ENCODE measurements at regions not wholly inside any gene's neighbourhood (a gene's known extent, or its start where the extent isn't known, plus 50 kb on each side); places are given as distances from the start of the nearest gene placed in this dataset.
"Not testable (repeated sequence)": the region's sequence is repeated elsewhere in the genome, so short reads cannot be mapped to it uniquely, and the experiment has no call there.

- H3K27ac Mint-ChIP-seq; H3K9me3 Mint-ChIP-seq; POLR2A ChIA-PET; H3K4me3 Mint-ChIP-seq; ATAC-seq (ENCODE audit: low read depth); H3K4me1 Mint-ChIP-seq; H3K27me3 Mint-ChIP-seq; DNase-seq: not testable (repeated sequence)
- peaks cover 30% of the 10 kb centered on the region for H3K36me3 Mint-ChIP-seq
Measured at GRCh38 chr5:94049307-94049922, 308.0 kb upstream of the POU5F2 start.

DNA sequence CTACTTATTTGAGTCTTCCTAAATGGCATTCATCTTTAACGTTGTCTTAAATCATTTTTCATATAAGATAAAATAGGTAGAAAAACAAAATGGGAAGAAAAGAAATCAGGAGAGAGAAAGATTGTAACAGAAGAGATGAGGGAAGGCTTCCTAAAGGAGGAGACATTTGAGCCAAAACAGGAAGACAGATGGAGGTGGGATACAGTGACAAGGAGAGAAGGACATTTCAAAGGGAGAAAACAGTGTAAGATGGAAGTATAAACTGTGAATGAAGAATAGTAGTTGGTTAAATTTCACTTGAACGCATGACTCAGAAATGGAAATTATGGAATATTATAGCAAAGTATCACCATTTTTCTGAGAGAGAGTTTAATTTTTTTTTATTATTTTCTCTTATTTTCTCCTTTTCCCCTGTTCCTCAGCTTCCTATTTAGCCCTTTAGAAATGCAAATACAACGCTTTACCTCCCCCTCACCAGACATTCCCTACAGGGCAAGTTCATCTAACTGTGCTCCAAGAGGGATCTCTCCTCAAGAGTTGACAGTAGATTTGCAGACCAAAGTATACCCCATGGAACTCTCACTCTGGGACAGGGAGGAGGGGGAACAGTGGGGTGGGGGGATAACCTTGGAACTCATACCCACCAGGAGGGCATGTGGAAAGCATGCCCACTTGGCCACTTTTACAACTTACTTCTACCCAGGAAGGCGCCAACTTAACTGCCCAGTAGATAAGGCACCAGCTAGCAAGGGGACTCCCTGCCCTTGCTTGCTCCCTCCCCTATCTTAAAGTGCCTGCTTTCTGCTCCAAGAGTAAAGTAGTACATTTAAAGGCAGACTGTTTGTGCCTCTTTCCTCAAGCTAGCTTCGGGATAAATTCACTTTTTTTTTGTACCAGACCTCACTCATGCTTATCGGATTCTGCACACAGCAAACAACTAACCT, 304.7 kb upstream of the POU5F2 start:
- peaks cover 33% of the 10 kb centered on the region for H3K36me3 Mint-ChIP-seq
- no peak for ATAC-seq (ENCODE audit: low read depth)
- peaks cover 4% of the 10 kb centered on the region for H3K9me3 Mint-ChIP-seq
- H3K27ac Mint-ChIP-seq, result no peak overlapping the region
- H3K4me1 Mint-ChIP-seq, result no peaks in the 10 kb centered on the region
- no peaks in the 10 kb centered on the region for H3K27me3 Mint-ChIP-seq
- POLR2A ChIA-PET, result no interaction called here
- no peak for DNase-seq
- no peak overlapping the region for H3K4me3 Mint-ChIP-seq

DNA sequence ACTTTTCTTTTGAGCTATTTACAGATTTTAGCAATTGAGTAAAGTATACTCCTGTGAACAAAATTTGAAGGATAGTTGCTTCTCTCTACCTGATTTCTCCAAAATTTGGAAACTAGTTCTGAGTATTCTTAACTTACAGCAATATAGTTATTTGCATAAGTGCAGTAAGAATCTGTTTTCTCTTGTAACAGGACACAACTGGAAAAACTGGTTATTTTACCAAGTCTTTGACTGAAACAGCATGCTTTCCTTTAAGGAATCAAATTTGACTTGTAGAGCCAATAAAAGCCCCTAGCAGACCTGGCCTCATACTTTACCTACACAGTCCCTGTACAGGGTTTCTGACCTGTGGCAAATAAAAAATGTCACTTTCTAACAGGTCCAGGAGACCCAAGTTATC, 301.9 kb upstream of the POU5F2 start:
- POLR2A ChIA-PET, result no interaction called here
- Mint-ChIP-seq H3K4me3 (no peak overlapping the region), H3K9me3 (peaks cover 6% of the 10 kb centered on the region), H3K27me3 (no peaks in the 10 kb centered on the region), H3K36me3 (peaks cover 35% of the 10 kb centered on the region), H3K27ac (no peak overlapping the region), H3K4me1 (no peaks in the 10 kb centered on the region)
- ATAC-seq (ENCODE audit: low read depth), result no peak
- no peak for DNase-seq

DNA sequence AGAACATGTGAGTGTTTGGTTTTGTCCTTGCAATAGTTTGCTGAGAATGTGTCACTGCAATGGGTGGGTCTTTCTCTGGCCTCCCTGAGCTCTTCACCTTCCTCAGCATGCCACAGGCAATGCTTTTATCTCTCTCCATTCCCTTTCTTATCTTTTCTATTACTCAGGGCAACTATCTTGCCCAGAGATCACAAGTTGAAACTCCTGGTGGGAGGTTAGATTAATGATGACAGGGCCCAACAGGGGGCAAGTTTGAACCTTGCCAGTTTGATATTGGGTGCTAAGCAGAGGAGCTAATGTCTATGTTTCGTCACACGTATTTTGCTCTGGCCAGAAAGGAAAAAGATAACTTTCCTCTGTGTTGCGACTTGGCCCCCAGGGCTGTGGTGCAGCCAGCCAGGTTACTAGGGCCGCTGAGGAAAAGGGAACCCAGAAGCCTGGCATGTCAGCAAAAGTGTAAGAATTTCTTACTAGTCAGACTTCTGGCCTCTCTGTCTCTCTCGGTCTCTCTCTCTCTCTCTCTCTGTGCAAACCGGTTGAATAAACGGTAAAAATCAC, 299.3 kb upstream of the POU5F2 start:
- H3K4me1 Mint-ChIP-seq, result no peaks in the 10 kb centered on the region
- DNase-seq (no peak), ATAC-seq (ENCODE audit: low read depth) (no peak)
- H3K9me3 Mint-ChIP-seq, result peaks cover 6% of the 10 kb centered on the region
- POLR2A ChIA-PET, result no interaction called here
- no peak overlapping the region for H3K4me3 Mint-ChIP-seq
- H3K36me3 Mint-ChIP-seq, result peaks cover 30% of the 10 kb centered on the region
- no peaks in the 10 kb centered on the region for H3K27me3 Mint-ChIP-seq
- no peak overlapping the region for H3K27ac Mint-ChIP-seq

DNA sequence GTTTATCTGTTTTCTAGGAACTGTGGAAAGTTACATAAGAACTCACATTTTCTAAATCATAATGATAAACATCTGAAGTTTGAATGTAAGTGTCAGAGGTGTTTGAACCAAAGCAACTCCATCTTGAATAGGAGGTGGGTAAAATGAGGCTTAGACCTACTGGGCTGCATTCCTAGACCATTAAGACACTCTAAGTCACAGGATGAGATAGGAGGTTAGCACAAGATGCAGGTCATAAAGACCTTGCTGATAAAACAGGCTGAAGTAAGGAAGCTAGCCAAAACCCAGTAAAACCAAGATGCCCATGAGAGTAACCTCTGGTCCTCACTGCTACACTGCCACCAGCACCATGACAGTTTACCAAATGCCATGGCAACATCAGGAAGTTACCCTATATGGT, 297.7 kb upstream of the POU5F2 start:
- POLR2A ChIA-PET, result interaction anchor here (0.5 kb wide), 1 partner anchor 419 kb away, joined by 3 read pairs; no protein-coding TSS in a partner anchor
- Mint-ChIP-seq H3K27me3 (no peaks in the 10 kb centered on the region), H3K9me3 (peaks cover 4% of the 10 kb centered on the region), H3K36me3 (peaks cover 27% of the 10 kb centered on the region), H3K4me1 (no peaks in the 10 kb centered on the region), H3K4me3 (no peak overlapping the region), H3K27ac (no peak overlapping the region)
- ATAC-seq (ENCODE audit: low read depth) (no peak), DNase-seq (no peak)

DNA sequence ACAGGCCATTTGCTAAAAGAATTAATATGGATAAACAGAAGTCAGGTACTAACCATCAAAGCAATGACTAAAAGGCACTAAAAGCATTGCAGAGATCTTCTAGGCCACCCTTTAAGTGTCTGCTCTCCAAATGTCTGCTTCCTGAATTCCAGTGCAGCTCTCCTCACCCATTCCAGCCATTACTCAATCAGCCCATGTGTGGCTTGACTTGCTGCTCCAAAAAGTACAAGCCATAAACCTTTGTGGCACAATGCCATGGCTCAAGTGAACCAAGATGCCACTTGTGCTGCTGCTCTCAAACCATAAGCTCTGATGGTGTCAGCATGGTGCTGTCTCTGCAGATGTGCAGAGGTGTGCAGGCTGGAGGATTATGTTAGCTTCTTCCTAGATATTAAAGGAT, 290.2 kb upstream of the POU5F2 start:
- no peak for ATAC-seq (ENCODE audit: low read depth)
- H3K27me3 Mint-ChIP-seq, result no peaks in the 10 kb centered on the region
- H3K9me3 Mint-ChIP-seq, result peaks cover 2% of the 10 kb centered on the region
- no peak overlapping the region for H3K4me3 Mint-ChIP-seq
- peaks cover 37% of the 10 kb centered on the region for H3K36me3 Mint-ChIP-seq
- DNase-seq, result no peak
- no peaks in the 10 kb centered on the region for H3K4me1 Mint-ChIP-seq
- POLR2A ChIA-PET, result no interaction called here
- no peak overlapping the region for H3K27ac Mint-ChIP-seq

DNA sequence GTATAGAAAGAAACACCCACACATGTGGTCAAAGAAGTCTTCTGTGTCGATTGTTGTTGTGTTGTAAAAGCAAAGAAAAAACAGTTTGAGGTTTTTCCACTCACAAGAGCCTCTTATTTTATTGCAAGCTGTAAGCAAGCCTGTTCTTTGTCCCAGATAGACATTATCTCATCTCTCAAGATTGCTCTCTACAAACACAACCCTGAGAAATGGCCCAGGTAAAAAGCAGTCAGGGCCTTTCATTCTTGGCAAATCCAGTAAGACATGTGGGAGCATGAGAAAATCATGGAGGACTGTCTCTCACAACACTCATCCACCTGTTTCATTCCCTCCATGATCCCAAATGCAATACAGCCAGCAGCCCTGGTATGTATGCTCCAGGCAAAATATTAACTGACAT, 286.6 kb upstream of the POU5F2 start:
- POLR2A ChIA-PET, result no interaction called here
- DNase-seq, result no peak
- Mint-ChIP-seq H3K36me3 (peaks cover 37% of the 10 kb centered on the region), H3K9me3 (peaks cover 2% of the 10 kb centered on the region), H3K4me1 (no peaks in the 10 kb centered on the region), H3K27ac (no peak overlapping the region), H3K27me3 (no peaks in the 10 kb centered on the region), H3K4me3 (no peak overlapping the region)
- ATAC-seq (ENCODE audit: low read depth), result no peak

DNA sequence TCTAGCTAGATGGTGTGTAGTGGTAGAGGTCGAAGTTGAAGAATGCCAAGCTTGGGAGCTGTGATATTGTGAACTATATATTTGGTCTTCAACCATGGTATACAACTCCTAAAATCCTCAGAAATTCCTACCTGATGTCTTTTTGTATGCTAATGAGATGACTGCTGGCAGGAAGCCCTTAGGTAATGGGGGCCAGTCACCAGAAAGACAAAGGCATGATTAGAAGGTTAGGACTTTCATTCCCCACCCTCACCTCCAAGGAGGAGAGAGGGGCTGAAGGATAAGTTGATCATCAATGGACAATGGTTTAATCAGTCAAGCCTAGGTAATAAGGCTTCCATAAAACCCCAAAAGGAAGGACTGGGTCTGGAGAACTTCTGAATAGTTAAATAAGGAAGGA, 285.7 kb upstream of the POU5F2 start:
- no peaks in the 10 kb centered on the region for H3K27me3 Mint-ChIP-seq
- H3K9me3 Mint-ChIP-seq, result no peaks in the 10 kb centered on the region
- POLR2A ChIA-PET, result no interaction called here
- H3K36me3 Mint-ChIP-seq, result peaks cover 32% of the 10 kb centered on the region
- H3K27ac Mint-ChIP-seq, result no peak overlapping the region
- H3K4me1 Mint-ChIP-seq, result no peaks in the 10 kb centered on the region
- no peak overlapping the region for H3K4me3 Mint-ChIP-seq
- no peak for ATAC-seq (ENCODE audit: low read depth)
- DNase-seq, result no peak

GRCh38 chr5:94025788-94026473, 284.5 kb upstream of the POU5F2 start:
- DNase-seq (no peak), ATAC-seq (ENCODE audit: low read depth) (no peak)
- Mint-ChIP-seq H3K27me3 (no peaks in the 10 kb centered on the region), H3K4me3 (no peak overlapping the region), H3K27ac (no peak overlapping the region), H3K4me1 (no peaks in the 10 kb centered on the region), H3K36me3 (peaks cover 27% of the 10 kb centered on the region), H3K9me3 (no peaks in the 10 kb centered on the region)
- POLR2A ChIA-PET, result no interaction called here

- H3K9me3 Mint-ChIP-seq, result no peaks in the 10 kb centered on the region
- ATAC-seq (ENCODE audit: low read depth) (no peak), DNase-seq (no peak)
- H3K4me3 Mint-ChIP-seq, result no peak overlapping the region
- POLR2A ChIA-PET, result no interaction called here
- H3K27me3 Mint-ChIP-seq, result no peaks in the 10 kb centered on the region
- H3K36me3 Mint-ChIP-seq, result peaks cover 33% of the 10 kb centered on the region
- H3K27ac Mint-ChIP-seq, result no peak overlapping the region
- no peaks in the 10 kb centered on the region for H3K4me1 Mint-ChIP-seq
Measured at GRCh38 chr5:94024620-94025019, 283.2 kb upstream of the POU5F2 start.

DNA sequence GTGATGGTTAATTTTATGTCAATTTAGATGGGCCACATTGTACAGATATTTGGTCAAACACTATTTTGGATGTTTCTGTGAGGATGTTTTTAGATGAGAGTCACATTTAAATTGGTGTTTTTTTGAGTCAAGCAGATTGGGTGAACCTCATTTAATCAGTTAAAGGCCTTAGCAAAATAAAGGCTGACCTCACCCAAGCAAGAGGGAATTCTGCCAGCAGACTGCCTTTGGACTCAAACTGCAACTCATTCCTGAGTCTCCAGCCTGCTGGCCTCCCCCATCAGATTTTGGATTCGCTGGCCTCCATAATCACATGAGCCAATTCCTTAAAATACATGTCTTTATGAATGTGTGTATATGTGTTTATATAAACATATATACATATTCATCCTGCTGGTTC, 282.7 kb upstream of the POU5F2 start:
- Mint-ChIP-seq H3K4me3 (no peak overlapping the region), H3K4me1 (no peaks in the 10 kb centered on the region)

DNA sequence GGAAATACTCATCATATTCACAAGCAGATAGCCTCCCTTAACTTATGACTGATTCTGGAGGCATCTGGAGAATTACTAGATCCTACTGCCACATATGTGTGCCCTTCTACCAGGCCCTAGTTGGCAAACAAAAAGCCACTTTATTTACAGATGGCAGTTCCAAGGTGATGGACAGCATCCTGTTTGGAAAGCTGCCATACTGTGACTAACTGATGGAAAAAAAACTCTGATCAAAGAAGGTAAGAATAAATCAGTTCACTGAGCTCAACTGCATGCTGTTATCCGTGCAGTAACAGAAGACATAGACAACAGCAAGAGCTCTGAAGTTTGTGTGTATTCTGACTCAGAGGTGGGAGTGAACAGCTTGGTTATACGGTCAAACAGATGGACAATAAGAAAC, 279.8 kb upstream of the POU5F2 start:
- H3K4me1 Mint-ChIP-seq, result no peaks in the 10 kb centered on the region
- peaks cover 60% of the 10 kb centered on the region for H3K36me3 Mint-ChIP-seq
- no peak overlapping the region for H3K27ac Mint-ChIP-seq
- H3K4me3 Mint-ChIP-seq, result no peak overlapping the region
- ATAC-seq (ENCODE audit: low read depth), result no peak
- POLR2A ChIA-PET, result no interaction called here
- DNase-seq, result no peak
- H3K27me3 Mint-ChIP-seq, result no peaks in the 10 kb centered on the region
- H3K9me3 Mint-ChIP-seq, result peaks cover 11% of the 10 kb centered on the region

More for the DNA sequence above, 282.7 kb upstream of the POU5F2 start:
- POLR2A ChIA-PET, result no interaction called here
- ATAC-seq (ENCODE audit: low read depth) (no peak), DNase-seq (no peak)
- Mint-ChIP-seq H3K27me3 (no peaks in the 10 kb centered on the region), H3K27ac (no peak overlapping the region), H3K36me3 (peaks cover 36% of the 10 kb centered on the region), H3K9me3 (peaks cover 3% of the 10 kb centered on the region)

DNA sequence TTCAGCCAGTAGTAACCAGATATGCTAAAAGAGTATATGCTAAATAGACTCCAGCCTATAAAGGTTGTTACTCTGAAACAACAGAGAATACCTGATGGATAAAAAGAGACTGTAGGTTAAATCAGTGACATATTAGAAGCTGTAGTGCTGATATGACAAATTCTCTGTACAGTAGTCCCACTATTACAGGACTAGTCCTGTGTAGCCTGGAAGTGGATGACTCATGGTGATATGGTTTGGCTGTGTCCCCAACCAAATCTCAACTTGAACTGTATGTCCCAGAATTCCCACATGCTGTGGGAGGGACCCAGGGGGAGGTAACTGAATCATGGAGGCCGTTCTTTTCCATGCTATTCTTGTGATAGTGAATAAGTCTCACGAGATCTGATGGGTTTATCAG, 276.2 kb upstream of the POU5F2 start:
- H3K36me3 Mint-ChIP-seq, result peaks cover 61% of the 10 kb centered on the region
- H3K4me3 Mint-ChIP-seq, result no peak overlapping the region
- H3K27ac Mint-ChIP-seq, result no peak overlapping the region
- ATAC-seq (ENCODE audit: low read depth), result no peak
- POLR2A ChIA-PET, result no interaction called here
- H3K9me3 Mint-ChIP-seq, result peaks cover 17% of the 10 kb centered on the region
- H3K4me1 Mint-ChIP-seq, result no peaks in the 10 kb centered on the region
- H3K27me3 Mint-ChIP-seq, result no peaks in the 10 kb centered on the region
- DNase-seq, result no peak

Data from activated naive CD8-positive, alpha-beta T cell treated with anti-CD3 and anti-CD28 coated beads, Interleukin-2, amount 10 ng/mL, durations not matched to agents 7 days and 5 days (primary cell).